Heart left ventricle (tissue), 16 donors: ENCODE measurements at regions not wholly inside any gene's neighbourhood (a gene's known extent, or its start where the extent isn't known, plus 50 kb on each side); places are given as distances from the start of the nearest gene placed in this dataset.

Experiments used
- ATAC-seq, 4 donors: fragments of 200-7000 bp; cut with Tn5 transposase; one replicate each; pipeline ENCODE4 v1.9.1; 2020 to 2022; ENCODE audit warnings: moderate library complexity in 4 of 4, mild to moderate bottlenecking in 3 of 4, moderate number of reproducible peaks in 1 of 4
- DNase-seq, 5 donors: peaks; one replicate each; pipeline ENCODE4 v3.0.0-alpha.2; 2020
- H3K27ac ChIP-seq, 12 donors: fragments of 200-600 bp; sonication (generic) in 4 of 12; one replicate each; pipeline versions ENCODE4 v1.5.0 to v1.8.0; 2016 to 2022; ENCODE audit warnings: mild to moderate bottlenecking in 2 of 12
- H3K27me3 ChIP-seq, 9 donors: fragments of 200-600 bp; sonication (generic) in 2 of 9; one replicate each; pipeline versions ENCODE4 v1.5.1 to v1.8.0; 2016 to 2022; ENCODE audit warnings: mild to moderate bottlenecking in 3 of 9
- H3K36me3 ChIP-seq, 9 donors: fragments of 200-600 bp; sonication (generic) in 2 of 9; one replicate each; pipeline versions ENCODE4 v1.5.0 to v1.8.0; 2018 to 2022; ENCODE audit warnings: mild to moderate bottlenecking in 2 of 9
- H3K4me1 ChIP-seq, 12 donors: fragments of 200-600 bp; sonication (generic) in 4 of 12; one replicate each; pipeline versions ENCODE4 v1.5.0 to v1.8.0; 2016 to 2022; ENCODE audit warnings: mild to moderate bottlenecking in 3 of 12
- H3K4me3 ChIP-seq, 12 donors: fragments of 200-600 bp; sonication (generic) in 4 of 12; one replicate each; pipeline versions ENCODE4 v1.5.0 to v1.8.0; 2017 to 2022; ENCODE audit warnings: mild to moderate bottlenecking in 9 of 12, moderate library complexity in 4 of 12
- H3K9me3 ChIP-seq, 12 donors: fragments of 200-600 bp; sonication (generic) in 4 of 12; one replicate each; pipeline versions ENCODE4 v1.5.0 to v1.8.0; 2016 to 2022; ENCODE audit warnings: mild to moderate bottlenecking in 1 of 12
- POLR2A ChIP-seq, 2 donors: fragments of 450-650 bp; IDR thresholded peaks; one replicate each; pipeline ENCODE4 v1.6.1; 2017; ENCODE audit warnings: antibody characterized with exemption in 2 of 2, mild to moderate bottlenecking in 2 of 2, moderate library complexity in 2 of 2
- WGBS, 4 donors: extraction: QIAGEN DNeasy Blood & Tissue Kit in 2 of 4; methylation state at CpG; one replicate each; pipeline versions ENCODE4 v1.1.5 to v1.1.7; 2013 to 2018; 5-methylcytosine and 5-hydroxymethylcytosine counted together
- intact Hi-C, 10 donors: fragments of 100-400 bp; cut with DNase I; formaldehyde crosslinking; loops; one replicate each; pipeline versions ENCODE4 v1.11.1 to v1.14.2; 2022
- TF ChIP-seq, protein P1 (sequence below), 12 donors: fragments of 200-600 bp; sonication (generic) in 4 of 12; IDR thresholded peaks; one replicate each; pipeline versions ENCODE4 v1.5.0 to v1.8.0; 2018 to 2022; ENCODE audit warnings: antibody characterized with exemption in 12 of 12, mild to moderate bottlenecking in 5 of 12
- donor health status: ischemic (EF 13 %, LVEDD 7.1; RV severe dilation, severe dysfunction).
- donor health status: healthy with polysubstance abuse.
- donor health status: DM: no; HTN: yes; CAD: no.
- donor health status: DM: no; HTN: no; CAD: no.
- donor health status: ischemic (EF 25% LVEDD 6.9; RV normal size, moderate dysfunction).
- donor health status: ischemic (EF 25% LVEDD 5.7; RV mildly dilated, moderate dysfunction).
- donor health status: healthy.
- donor health status: DM: yes; HTN: yes; CAD: no.
- donor health status: ischemic (EF 35%, LVEDD 5.7; RV mildly dilated, moderate dysfunction).
- donor health status: nonischemic (EF 11% LVEDD 7.7; RV severe dilation, severe dysfunction).
- donor health status: DM: yes; HTN: yes; CAD: no.
- donor health status: PGD.
- donor health status: ischemic (EF 29% LVEDD 5.4; RV normal size, mild dysfunction).
- donor health status: nonischemic (EF 23%, LVEDD 6.1; RV moderate dilation, normal function).

DNA sequence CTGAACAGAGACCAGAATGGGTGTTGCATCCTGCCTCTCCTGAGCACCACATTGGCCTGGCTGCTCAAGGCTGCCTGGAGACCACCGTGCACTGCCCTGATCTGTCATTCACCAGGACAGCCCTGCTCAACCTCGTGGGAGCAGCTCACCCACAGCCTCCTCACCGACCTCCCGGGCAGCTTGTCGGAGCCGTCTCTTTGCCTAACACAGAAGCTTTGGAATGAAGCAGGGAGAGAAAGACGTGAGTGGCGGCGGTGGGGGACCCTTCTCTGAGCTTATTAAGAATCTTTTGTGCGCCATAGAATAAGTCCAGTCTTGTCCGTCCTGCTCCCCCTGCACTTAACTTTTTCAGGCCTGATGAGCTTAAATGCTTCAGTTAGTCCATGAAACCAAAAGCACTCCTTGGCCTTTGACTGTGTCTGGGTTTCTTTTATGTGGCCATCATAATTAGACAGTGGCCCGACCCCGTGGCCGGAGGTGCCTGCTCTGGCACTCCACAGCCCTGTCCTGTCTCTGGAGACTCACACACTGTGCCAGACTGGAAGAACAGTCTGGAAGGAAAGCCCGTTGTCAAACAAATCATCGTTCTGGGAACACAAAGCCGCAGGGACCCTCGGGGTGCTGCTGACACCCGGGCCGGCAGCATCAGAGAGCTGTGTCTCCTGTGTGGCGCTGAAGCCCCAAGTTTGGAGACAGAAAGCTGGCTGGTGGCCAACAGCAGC is 192.8 kb downstream of the BCOR start:
- Histone ChIP-seq H3K27me3 (peaks cover 0 to 26% (median 0%) of the 10 kb centered on the region in 9 donors), H3K27ac (peak overlapping the region in 1 of 12 donors; percentile 9), H3K9me3 (no peaks in the 10 kb centered on the region), H3K4me3 (no peak overlapping the region), H3K4me1 (peaks cover 0 to 29% (median 3%) of the 10 kb centered on the region in 12 donors), H3K36me3 (no peaks in the 10 kb centered on the region)
- DNase-seq = peak in 1 of 5 donors; percentile 44
- ATAC-seq = no peak
- TF ChIP-seq, protein P1, sequence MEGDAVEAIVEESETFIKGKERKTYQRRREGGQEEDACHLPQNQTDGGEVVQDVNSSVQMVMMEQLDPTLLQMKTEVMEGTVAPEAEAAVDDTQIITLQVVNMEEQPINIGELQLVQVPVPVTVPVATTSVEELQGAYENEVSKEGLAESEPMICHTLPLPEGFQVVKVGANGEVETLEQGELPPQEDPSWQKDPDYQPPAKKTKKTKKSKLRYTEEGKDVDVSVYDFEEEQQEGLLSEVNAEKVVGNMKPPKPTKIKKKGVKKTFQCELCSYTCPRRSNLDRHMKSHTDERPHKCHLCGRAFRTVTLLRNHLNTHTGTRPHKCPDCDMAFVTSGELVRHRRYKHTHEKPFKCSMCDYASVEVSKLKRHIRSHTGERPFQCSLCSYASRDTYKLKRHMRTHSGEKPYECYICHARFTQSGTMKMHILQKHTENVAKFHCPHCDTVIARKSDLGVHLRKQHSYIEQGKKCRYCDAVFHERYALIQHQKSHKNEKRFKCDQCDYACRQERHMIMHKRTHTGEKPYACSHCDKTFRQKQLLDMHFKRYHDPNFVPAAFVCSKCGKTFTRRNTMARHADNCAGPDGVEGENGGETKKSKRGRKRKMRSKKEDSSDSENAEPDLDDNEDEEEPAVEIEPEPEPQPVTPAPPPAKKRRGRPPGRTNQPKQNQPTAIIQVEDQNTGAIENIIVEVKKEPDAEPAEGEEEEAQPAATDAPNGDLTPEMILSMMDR (IDR thresholded peaks at IDR 0.05) = no peak
- TF ChIP-seq POLR2A (IDR thresholded peaks at IDR 0.05) = no peak
- intact Hi-C loops = loop anchor here in 6 of 10 donors (5.0 to 10.0 kb wide), 6 partner anchors 90 to 200 kb away; partner anchors contain the start of gene BCOR (in 1 of the 6)
- WGBS, 4 donors = 66 to 73% (median 66%) methylated on average over 21 of the region's 21 CpGs

DNA sequence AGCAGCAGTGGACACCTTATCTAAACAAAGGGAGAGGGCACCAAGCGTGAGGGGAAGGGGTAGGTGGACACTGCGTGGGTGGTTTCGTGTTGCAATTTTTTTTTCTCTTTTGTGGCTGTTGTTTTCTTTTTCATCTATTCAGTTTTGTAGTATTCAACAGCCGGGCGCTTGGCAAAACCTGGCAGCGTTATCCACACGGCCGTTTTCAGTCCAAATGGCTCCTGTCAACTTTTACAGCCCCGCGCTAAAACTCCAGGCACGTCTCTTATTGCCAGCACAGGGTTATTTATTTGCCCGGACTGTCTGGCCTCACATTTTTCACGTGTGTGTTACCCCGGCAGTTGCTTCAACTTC is 192.2 kb downstream of the BCOR start:
- no peak overlapping the region for H3K4me3 ChIP-seq
- peaks cover 0 to 29% (median 3%) of the 10 kb centered on the region in 12 donors for H3K4me1 ChIP-seq
- H3K9me3 ChIP-seq = no peaks in the 10 kb centered on the region
- peaks cover 0 to 25% (median 0%) of the 10 kb centered on the region in 9 donors for H3K27me3 ChIP-seq
- H3K36me3 ChIP-seq = no peaks in the 10 kb centered on the region
- DNase-seq = no peak
- peak overlapping the region in 2 of 12 donors; percentile 9 to 24 for H3K27ac ChIP-seq
- TF ChIP-seq, protein P1 (IDR thresholded peaks at IDR 0.05) = no peak
- TF ChIP-seq POLR2A (IDR thresholded peaks at IDR 0.05) = no peak
- 18 to 60% (median 41%) methylated on average over 14 of the region's 14 CpGs for WGBS, 4 donors
- ATAC-seq = no peak
- intact Hi-C loops = loop anchor here in 6 of 10 donors (5.0 to 10.0 kb wide), 6 partner anchors 91 to 199 kb away; partner anchors contain the start of gene BCOR (in 1 of the 6)

- peak overlapping the region in 2 of 12 donors; percentile 9 to 24 for H3K27ac ChIP-seq
- ATAC-seq (no peak), DNase-seq (no peak)
- H3K36me3 ChIP-seq = no peaks in the 10 kb centered on the region
- 57 to 78% (median 70%) methylated on average over 11 of the region's 11 CpGs for WGBS, 4 donors
- H3K27me3 ChIP-seq = peaks cover 0 to 23% (median 0%) of the 10 kb centered on the region in 9 donors
- TF ChIP-seq, protein P1 (IDR thresholded peaks at IDR 0.05) = no peak
- no peak for TF ChIP-seq POLR2A (IDR thresholded peaks at IDR 0.05)
- no peak overlapping the region for H3K4me3 ChIP-seq
- intact Hi-C loops = loop anchor here in 6 of 10 donors (5.0 to 10.0 kb wide), 6 partner anchors 91 to 199 kb away; partner anchors contain the start of gene BCOR (in 1 of the 6)
- no peaks in the 10 kb centered on the region for H3K9me3 ChIP-seq
- peaks cover 0 to 29% (median 3%) of the 10 kb centered on the region in 12 donors for H3K4me1 ChIP-seq
These were observed 191.8 kb downstream of the BCOR start for GRCh38 chrX:39905946-39906345.

DNA sequence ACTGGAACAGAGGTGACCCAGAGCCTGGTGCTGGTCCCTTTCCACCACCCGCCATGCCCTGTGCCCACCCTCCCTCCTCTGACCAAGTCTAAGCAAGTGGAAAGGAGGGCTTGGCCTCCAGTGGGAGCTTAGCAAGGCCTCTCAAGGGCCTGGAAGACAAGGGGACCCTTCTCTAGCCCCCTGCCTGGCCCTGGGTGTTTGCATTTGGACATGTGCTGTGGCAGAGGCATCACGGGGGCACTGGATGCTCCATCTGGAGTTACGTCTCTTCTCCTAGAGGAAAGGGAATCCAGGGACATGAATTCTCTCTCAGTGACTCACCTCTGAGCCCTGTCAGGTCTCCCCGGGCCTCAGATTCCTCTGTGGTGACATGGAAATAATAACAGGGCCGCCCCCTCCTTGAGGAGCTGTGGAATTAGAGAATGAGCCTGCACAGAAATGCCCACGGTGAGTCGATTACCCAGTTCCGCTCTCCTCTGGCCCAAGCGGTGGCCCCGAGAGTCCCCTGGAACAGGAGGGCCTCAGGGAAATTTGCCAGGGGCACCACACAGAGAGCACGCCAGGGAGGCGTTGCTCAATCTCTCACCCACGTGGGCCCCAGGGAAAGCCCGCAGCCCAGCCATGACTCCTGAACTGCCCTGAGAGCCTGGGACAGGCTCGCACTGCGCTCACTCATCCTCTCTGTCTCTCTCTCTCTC is 189.6 kb downstream of the BCOR start:
- DNase-seq (peak; percentile 44 to 76 (median 72)), ATAC-seq (peak; percentile 80 to 93 (median 88))
- Histone ChIP-seq H3K4me3 (no peak overlapping the region), H3K9me3 (no peaks in the 10 kb centered on the region), H3K27ac (peak overlapping the region in 9 of 12 donors; percentile 27 to 66 (median 38)), H3K27me3 (peaks cover 0 to 23% (median 0%) of the 10 kb centered on the region in 9 donors), H3K4me1 (peaks cover 0 to 29% (median 5%) of the 10 kb centered on the region in 12 donors), H3K36me3 (no peaks in the 10 kb centered on the region)
- 46 to 68% (median 53%) methylated on average over 14 to 16 of the region's 16 CpGs for WGBS, 4 donors
- TF ChIP-seq POLR2A (IDR thresholded peaks at IDR 0.05) = no peak
- TF ChIP-seq, protein P1 (IDR thresholded peaks at IDR 0.05) = no peak
- intact Hi-C loops = loop anchor here in 6 of 10 donors (1.0 to 10.0 kb wide), 7 partner anchors 9 to 197 kb away; partner anchors contain the start of gene BCOR (in 1 of the 6)
